ENCODE measurements at regions not wholly inside any gene's neighbourhood (a gene's known extent, or its start where the extent isn't known, plus 50 kb on each side); places are given as distances from the start of the nearest gene placed in this dataset.
"Not testable (repeated sequence)": the region's sequence is repeated elsewhere in the genome, so short reads cannot be mapped to it uniquely, and the experiment has no call there.

DNA sequence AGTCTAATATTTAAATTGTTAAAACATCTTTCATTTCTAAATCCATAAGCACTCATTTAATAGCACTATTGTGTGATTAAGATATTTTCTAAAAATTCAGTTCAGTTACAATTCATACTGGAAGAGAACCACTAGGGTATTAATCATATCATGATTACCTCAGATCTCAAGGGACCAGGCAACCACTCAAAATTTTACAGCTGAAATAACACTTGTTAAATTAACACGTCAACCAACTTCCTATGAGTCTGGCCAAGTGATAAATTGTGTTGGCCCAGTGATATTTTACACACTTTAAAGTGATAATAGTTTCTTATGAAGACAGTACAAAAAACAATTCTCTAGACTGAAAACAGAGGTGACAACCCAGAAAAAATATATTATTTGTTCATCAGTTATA is 869.0 kb upstream of the ADGRB3 start:
- DNase-seq (ENCODE audit: low read depth): no peak

- DNase-seq (ENCODE audit: low read depth): peak; percentile 68
Observed at GRCh38 chr6:67759001-67759400, 876.1 kb upstream of the ADGRB3 start.

- DNase-seq (ENCODE audit: low read depth): no peak
Observed at GRCh38 chr6:67757465-67758033, 877.5 kb upstream of the ADGRB3 start.

- peak; percentile 30 for DNase-seq (ENCODE audit: low read depth)
Observed at GRCh38 chr6:67748521-67748920, 886.6 kb upstream of the ADGRB3 start.

DNA sequence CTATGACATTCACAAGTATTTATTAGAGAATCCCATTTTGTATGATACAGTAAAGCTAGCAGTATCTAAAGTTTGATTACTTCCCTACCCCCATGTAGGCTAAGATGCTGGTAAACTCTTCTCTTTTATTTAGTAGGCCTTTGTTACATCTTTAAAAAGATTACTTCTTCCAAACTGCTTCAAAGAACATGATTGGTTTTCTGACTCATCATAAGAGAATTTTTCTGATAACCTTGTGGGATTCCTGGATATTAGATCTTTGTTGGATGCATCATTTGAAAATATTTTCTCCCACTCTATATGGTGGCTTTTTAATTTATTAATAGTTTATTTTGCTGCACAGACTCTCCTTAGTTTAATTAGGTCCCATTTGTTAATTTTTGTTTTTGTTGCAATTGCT is 898.3 kb upstream of the ADGRB3 start:
- peak; percentile 55 for DNase-seq (ENCODE audit: low read depth)

DNA sequence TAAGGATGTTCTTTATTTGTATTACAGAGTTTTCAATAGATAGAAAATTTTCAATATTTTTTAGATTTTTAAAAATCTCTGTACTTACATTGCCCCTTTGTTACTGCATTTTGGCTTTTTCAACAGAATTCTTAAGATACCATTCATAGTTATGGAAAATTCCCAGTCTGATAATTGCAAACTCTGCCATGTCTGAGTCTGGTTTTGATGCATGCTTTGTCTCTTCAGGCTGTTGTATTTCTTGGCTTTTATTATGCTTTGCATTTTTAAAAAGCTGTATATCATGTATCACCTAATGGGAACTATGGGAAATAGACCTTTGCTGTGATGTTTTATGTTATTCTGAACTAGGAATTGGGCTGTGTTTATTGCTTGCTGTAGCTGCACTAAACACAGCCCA is 898.9 kb upstream of the ADGRB3 start:
- no peak for DNase-seq (ENCODE audit: low read depth)

DNA sequence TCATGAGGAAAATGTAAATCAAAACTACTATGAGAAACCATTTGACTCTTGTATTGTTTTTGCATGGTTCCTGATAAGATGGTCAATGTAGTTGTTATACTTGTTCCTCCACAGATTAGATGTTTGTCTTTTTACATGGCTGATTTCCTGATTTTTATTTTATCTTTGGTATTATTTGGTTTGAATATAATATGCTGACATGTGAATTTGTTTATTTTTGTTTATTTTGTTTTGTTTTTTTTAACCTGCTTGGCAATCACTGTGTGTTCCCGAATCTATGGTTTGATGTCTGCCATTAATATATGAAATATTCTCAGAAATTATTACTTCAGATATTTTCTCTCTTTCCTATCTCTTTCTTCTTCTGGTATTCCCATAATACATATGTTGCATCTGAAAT is 899.5 kb upstream of the ADGRB3 start:
- DNase-seq (ENCODE audit: low read depth): no peak

- no peak for DNase-seq (ENCODE audit: low read depth)
Observed at GRCh38 chr6:67722861-67723261, 912.2 kb upstream of the ADGRB3 start.

GRCh38 chr6:67717281-67717680 is 917.8 kb upstream of the ADGRB3 start:
- peak; percentile 55 for DNase-seq (ENCODE audit: low read depth)

DNA sequence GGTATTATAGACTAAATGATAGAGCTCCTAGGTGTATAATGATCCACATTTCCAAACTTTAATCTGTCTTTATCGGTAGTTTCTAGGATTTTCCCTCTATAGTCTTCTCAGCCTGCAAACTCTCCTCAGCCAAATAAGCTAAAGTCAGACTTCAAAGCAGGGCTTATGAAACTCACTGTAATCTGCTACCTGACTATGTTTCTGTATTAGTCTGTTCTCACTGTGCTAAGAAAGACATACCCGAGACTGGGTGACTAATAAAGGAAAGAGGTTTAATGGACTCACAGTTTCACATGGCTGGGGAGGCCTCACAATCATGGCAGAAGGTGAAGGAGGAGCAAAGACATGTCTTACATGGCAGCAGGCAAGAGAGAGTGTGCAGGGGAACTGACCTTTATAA is 928.7 kb upstream of the ADGRB3 start:
- no peak for DNase-seq (ENCODE audit: low read depth)

GRCh38 chr6:67698534-67698933 is 936.5 kb upstream of the ADGRB3 start:
- DNase-seq (ENCODE audit: low read depth): peak; percentile 35

DNA sequence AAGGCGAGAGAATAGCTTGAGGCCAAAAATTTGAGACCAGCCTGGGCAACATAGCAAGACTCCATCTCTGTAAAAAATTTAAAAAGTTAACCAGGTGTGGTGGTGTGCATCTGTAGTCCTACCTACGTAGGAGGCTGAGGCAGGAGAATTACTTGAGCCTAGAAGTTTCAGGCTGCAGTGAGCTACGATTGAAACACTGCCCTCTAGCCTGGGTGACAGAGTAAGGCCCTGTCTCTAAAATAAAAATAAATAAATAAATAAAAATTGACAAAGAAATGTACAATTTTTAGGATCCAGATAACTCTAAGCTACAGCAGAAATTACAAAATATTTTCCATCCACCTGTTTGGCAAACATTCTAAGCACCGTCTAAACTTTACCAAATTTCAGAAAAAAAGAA is 941.0 kb upstream of the ADGRB3 start:
- no peak for DNase-seq (ENCODE audit: low read depth)

DNA sequence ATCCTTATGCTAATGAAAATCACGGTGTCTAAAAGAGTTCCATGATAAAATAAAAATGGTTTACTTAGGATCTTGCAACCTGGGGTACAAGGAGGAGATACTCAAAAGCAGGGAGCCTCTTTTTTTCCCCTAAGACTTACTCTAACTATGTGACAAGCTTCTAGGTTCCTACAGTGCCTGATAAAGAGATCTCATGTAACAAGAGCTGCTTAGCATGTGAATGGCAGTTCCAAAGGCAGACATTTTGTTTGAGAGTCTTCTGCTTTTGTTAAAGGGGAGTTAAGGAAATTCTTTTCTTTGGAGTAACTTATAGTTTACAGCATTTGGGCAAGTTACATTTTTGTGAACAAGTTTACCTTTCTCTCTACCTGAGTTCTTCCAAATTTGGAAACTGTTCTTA is 945.8 kb upstream of the ADGRB3 start:
- DNase-seq (ENCODE audit: low read depth): no peak

DNA sequence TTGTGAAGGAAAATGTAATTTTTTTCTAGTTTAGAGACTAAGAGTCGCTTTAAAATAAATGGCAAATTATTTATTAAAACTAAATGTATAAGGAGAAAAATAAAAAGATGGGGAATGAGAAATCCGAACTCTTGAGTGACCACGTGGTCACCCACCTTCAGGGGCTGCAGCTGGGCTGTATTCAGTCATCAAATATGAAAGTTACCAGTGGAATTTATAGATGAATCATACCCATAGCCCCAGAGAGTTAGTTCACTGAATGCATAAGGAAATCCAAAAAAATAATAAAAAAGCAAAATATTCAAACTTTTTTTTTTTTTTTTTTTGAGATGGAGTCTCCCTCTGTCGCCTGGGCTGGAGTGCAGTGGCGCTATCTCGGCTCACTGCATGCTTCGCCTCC is 947.7 kb upstream of the ADGRB3 start:
- no peak for DNase-seq (ENCODE audit: low read depth)

DNA sequence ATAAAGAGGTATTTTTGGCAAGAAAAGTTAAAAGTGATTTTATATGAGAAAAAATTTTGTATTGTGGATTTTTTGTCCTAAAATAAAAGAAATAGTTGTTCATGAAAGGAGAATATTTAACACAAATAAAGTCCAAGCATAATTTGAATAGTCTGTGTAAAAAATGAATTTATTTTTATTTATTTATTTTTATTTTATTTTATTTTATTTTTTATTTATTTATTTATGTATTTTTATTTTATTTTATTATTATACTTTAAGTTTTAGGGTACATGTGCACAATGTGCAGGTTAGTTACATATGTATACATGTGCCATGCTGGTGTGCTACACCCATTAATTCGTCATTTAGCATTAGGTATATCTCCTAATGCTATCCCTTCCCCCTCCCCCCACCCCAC is 948.9 kb upstream of the ADGRB3 start:
- not testable (repeated sequence) for DNase-seq (ENCODE audit: low read depth)

DNA sequence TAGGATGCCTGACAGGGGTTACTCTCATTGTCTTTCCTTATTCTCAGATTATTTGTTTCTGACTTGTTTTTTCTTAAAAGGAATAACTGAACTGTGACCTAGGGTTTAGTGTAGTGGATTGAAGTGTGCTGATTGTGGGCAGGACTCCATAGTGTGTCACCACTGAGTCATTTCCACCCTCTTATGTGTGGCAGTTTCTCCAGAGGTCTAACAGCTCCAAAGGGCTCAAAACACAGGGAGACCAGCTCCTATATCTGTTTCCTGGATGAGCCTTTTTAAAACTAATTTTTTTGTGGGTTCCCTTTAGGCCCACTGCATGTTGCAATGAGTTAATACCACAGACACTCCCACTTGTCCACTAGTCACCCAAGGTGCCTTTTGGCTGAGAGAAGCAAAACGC is 951.1 kb upstream of the ADGRB3 start:
- DNase-seq (ENCODE audit: low read depth): peak; percentile 45

DNA sequence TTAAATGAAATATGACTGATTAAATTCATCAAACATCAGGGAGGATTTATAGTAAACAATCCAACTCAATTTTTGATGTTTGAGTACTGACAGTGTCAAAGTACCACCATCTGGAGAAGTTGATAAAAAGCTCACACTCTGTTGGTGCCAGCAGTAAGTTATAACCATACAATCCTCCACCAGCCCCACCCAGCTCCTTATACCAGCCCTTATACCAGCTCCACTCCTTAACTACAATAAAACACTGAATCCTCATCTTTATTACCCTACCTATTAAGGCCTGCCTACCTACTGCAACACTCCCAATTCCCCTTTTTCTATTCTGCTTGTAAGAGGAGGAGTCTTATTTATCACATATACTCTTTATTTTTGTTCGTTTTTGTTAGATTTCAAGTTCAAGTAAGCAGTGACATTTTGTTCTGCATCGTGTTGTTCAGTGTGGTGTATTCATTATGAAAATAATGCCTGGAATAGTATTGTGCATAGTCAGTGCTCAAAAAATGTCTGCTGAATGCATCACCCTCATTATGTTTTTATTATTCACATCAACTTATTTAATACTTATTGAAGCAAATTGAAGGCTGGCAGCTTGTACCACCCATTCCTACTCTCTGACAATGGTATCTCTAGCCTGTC is 954.7 kb upstream of the ADGRB3 start:
- DNase-seq (ENCODE audit: low read depth): peak; percentile 24

DNA sequence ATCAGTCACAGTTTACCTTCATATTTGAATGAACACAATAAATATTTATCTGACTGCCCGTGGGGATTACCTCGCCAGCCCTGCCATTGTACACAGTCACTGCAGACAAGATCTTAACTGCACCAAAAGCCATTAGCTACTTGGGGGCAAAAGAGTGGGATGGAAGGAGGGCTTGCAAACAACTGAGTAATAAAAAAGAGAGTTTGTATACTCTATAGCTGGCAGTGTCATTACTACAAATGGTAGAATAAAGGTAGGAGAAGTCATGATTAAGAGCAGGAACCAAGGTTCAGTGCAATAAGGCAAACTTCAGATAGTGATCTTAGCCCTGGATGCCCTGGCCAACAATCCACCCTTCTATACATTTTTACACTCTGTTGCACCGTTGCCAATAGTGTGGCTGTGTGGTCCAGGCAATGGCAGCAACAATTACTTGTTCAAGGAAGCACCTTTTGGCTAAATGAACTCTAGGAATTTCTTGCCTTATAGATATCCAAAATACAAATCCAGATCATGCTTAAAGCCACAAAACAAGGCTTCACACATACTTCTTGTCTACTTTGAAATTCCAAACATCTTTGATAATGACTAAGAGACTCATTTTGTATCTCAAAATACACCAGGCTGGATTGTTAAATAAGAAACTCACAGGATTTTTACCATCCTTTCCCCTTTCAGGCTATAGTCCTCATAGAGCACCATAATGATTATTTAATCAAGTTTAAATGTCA is 955.4 kb upstream of the ADGRB3 start:
- DNase-seq (ENCODE audit: low read depth): peak; percentile 5

GRCh38 chr6:67676892-67677291 is 958.2 kb upstream of the ADGRB3 start:
- no peak for DNase-seq (ENCODE audit: low read depth)

DNA sequence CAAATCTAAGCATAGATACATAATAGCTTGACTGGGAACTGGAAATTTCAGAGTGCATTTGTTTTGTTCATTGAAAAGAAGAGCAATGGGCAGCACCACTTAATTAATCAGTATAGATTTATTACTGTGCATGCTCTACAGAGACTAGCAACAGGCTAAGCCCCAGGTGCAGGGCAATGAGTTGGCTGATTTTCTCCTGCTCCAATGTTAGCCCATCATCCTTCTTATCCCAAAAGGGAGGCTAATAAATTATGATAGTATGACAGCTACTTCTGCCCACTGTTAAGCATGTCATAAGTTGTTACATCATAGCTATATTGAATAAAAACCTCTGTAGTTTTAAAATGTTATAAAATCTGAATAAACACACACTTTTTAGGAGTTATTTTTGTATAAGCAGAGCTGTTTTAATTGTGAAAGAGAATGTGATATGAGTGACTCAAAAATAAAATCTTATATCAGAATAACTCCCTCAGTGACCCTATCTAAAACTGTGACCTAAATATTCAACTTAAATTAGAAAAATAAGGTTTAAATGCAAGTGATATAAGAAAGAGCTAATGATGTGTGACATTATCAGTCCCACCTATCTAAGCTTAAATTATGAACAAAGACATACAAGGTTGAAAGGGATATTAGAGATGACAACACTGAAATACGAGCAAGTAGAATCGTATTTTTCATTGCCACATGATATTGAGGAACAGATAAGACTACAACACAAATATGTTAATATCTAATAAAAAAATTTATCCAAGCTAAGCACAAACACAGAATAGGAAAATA is 967.3 kb upstream of the ADGRB3 start:
- peak; percentile 64 for DNase-seq (ENCODE audit: low read depth)

DNA sequence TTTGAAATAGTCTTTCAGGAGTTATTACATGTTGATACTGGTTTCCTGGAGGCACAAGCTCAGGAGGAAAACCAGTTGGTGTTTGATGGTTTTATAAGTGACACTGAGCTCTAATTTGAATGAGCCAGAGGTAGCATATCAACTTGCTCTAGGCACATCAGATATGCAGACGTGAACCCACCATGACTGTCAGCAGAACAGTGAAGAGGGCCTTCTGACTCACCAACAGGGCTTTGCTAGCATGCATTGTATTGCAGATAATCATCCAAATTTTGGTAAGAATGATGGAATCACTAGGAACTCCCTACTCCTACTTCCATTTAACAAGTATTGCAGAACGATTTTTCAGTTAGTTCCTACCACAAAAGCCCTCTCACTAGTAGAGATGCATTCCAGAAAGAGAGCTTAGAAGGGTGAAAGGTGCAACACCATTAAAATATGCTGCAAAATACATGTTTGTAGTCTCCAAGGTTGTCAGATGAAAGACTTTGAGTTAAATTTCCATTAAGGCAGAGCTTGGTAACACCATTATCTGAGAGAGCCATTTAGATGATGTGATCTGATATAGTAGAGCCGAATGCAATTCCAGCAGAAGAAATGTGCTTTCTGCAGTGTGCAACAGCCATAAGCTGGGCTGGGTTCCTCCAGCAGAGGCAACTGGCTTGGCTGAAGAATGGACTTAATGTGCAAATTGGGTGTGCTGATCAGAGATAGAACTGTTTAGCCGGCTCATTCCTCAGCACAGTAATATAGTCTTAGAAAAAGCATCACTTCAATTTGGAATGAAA is 968.7 kb upstream of the ADGRB3 start:
- DNase-seq (ENCODE audit: low read depth): no peak

- DNase-seq (ENCODE audit: low read depth): no peak
Observed at GRCh38 chr6:67664942-67665341, 970.1 kb upstream of the ADGRB3 start.
